H1 (cell line): ENCODE measurements at regions not wholly inside any gene's neighbourhood (a gene's known extent, or its start where the extent isn't known, plus 50 kb on each side); places are given as distances from the start of the nearest gene placed in this dataset.
A peak's percentile ranks its signal among the peaks of the same experiment; 100 is the strongest.

ENCODE experiments used
- CTCF ChIA-PET: fragments of 300-600 bp; sonication (Branson Sonifier 250); formaldehyde crosslinking; loops from one replicate; lab custom pipeline; 2021; ENCODE audit not compliant: partially characterized antibody; lab: Charles Lee
- POLR2A ChIA-PET: fragments of 300-600 bp; sonication (Branson Sonifier 250); formaldehyde crosslinking; loops from one replicate; lab custom pipeline; 2021; ENCODE audit warnings: inconsistent platforms; ENCODE audit not compliant: partially characterized antibody; lab: Charles Lee
- DNase-seq, 2 experiments: peaks; one replicate each; pipeline versions ENCODE4 v3.0.0 to v3.0.0-alpha.2; 2010 to 2022; ENCODE audit warnings: low spot score in 2 of 2, low read depth in 1 of 2, mixed read lengths in 1 of 2
- FAIRE-seq: peaks from 2 replicates; lab custom pipeline; 2011; peaks lifted over from hg19 to GRCh38; lab: Jason Lieb, UNC
- H2AFZ ChIP-seq: 2 replicates; pipeline ENCODE4 v1.8.1; 2012; ENCODE audit warnings: low read length, inconsistent platforms
- H2AK5ac ChIP-seq: 2 replicates; pipeline ENCODE4 v1.6.1; 2013; ENCODE audit warnings: low read depth, low read length
- H2BK120ac ChIP-seq: replicated peaks from 2 replicates; pipeline ENCODE3; 2013; ENCODE audit warnings: low read depth, low read length, inconsistent platforms
- H2BK12ac ChIP-seq: 2 replicates; pipeline ENCODE4 v1.6.1; 2013; ENCODE audit warnings: low read depth, low read length
- H2BK15ac ChIP-seq: 2 replicates; pipeline ENCODE4 v1.6.1; 2013; ENCODE audit warnings: low read length
- H2BK20ac ChIP-seq: 2 replicates; pipeline ENCODE4 v1.6.1; 2013; ENCODE audit warnings: low read length
- H2BK5ac ChIP-seq: 2 replicates; pipeline ENCODE4 v1.6.1; 2013; ENCODE audit warnings: low read depth, low read length
- H3K14ac ChIP-seq: 2 replicates; pipeline ENCODE4 v1.6.1; 2013; ENCODE audit warnings: inconsistent platforms; ENCODE audit not compliant: insufficient read length
- H3K18ac ChIP-seq: 2 replicates; pipeline ENCODE4 v1.6.1; 2013; ENCODE audit warnings: low read length; ENCODE audit errors: extremely low read depth
- H3K23ac ChIP-seq: 2 replicates; pipeline ENCODE4 v1.6.1; 2013; ENCODE audit warnings: inconsistent platforms; ENCODE audit not compliant: insufficient read length
- H3K23me2 ChIP-seq: 2 replicates; pipeline ENCODE4 v1.6.1; 2013; ENCODE audit warnings: low read depth, low read length
- H3K27ac ChIP-seq: 2 replicates; pipeline ENCODE4 v1.6.1; 2011; ENCODE audit warnings: low read depth, low read length, inconsistent platforms
- H3K27me3 ChIP-seq, 4 experiments: replicated peaks in 1 of 4; 1 replicate in 1 of 4; 2 replicates in 3 of 4; pipeline versions ENCODE4 v1.6.1 to v1.8.1; 2011 to 2013; ENCODE audit warnings: low read length in 3 of 4, mild to moderate bottlenecking in 3 of 4, inconsistent platforms in 2 of 4, mixed read lengths in 2 of 4, moderate library complexity in 1 of 4; ENCODE audit not compliant: control insufficient read depth in 3 of 4, insufficient read depth in 3 of 4; ENCODE audit errors: extremely low read depth in 1 of 4
- H3K36me3 ChIP-seq, 4 experiments: 2 replicates each; pipeline versions ENCODE4 v1.6.1 to v1.8.1; 2011 to 2013; ENCODE audit warnings: mild to moderate bottlenecking in 4 of 4, low read length in 3 of 4, moderate library complexity in 2 of 4, control low read depth in 1 of 4, inconsistent platforms in 1 of 4; ENCODE audit not compliant: insufficient read depth in 4 of 4, control insufficient read depth in 2 of 4
- H3K4ac ChIP-seq: replicated peaks from 2 replicates; pipeline ENCODE3; 2013; ENCODE audit warnings: low read length, low read depth, mixed read lengths, inconsistent platforms; ENCODE audit not compliant: insufficient read length
- H3K4me1 ChIP-seq, 4 experiments: replicated peaks in 1 of 4; 1 replicate in 1 of 4; 2 replicates in 3 of 4; pipeline versions ENCODE4 v1.6.1 to v1.8.1; 2011 to 2013; ENCODE audit warnings: low read length in 3 of 4, inconsistent platforms in 2 of 4, mixed read lengths in 1 of 4; ENCODE audit not compliant: insufficient read depth in 4 of 4, control insufficient read depth in 3 of 4
- H3K4me2 ChIP-seq, 2 experiments: 2 replicates each; pipeline versions ENCODE4 v1.6.1 to v1.8.1; 2011 to 2013; ENCODE audit warnings: low read depth in 2 of 2, low read length in 2 of 2, control low read depth in 1 of 2, inconsistent platforms in 1 of 2, mild to moderate bottlenecking in 1 of 2; ENCODE audit not compliant: insufficient read depth in 1 of 2
- H3K4me3 ChIP-seq, 4 experiments: fragments of 200-600, 300-600 bp in 1 of 4; sonication (generic), shearing (Covaris generic), sonication (Bioruptor Twin) in 1 of 4; 2 replicates each; pipeline versions ENCODE4 v1.5.1 to v1.8.1; 2011 to 2016; ENCODE audit warnings: low read length in 4 of 4, low read depth in 3 of 4, control low read depth in 2 of 4, inconsistent platforms in 2 of 4, mild to moderate bottlenecking in 2 of 4, mixed read lengths in 1 of 4, moderate library complexity in 1 of 4; ENCODE audit not compliant: insufficient read depth in 2 of 4; ENCODE audit errors: extremely low read depth in 1 of 4
- H3K56ac ChIP-seq: replicated peaks from 2 replicates; pipeline ENCODE3; 2013; ENCODE audit warnings: low read depth, mild to moderate bottlenecking, mixed read lengths, low read length, inconsistent platforms; ENCODE audit not compliant: insufficient read length
- H3K79me1 ChIP-seq: 2 replicates; pipeline ENCODE4 v1.6.1; 2013; ENCODE audit warnings: low read depth, low read length, control low read depth
- H3K79me2 ChIP-seq, 2 experiments: 2 replicates each; pipeline versions ENCODE4 v1.6.1 to v1.8.1; 2012 to 2013; ENCODE audit warnings: low read length in 2 of 2, mild to moderate bottlenecking in 2 of 2, inconsistent platforms in 1 of 2; ENCODE audit not compliant: insufficient read depth in 2 of 2, control insufficient read depth in 1 of 2
- H3K9ac ChIP-seq, 4 experiments: replicated peaks in 1 of 4; 1 replicate in 1 of 4; 2 replicates in 3 of 4; pipeline versions ENCODE4 v1.6.1 to v1.8.1; 2011 to 2013; ENCODE audit warnings: low read depth in 3 of 4, low read length in 3 of 4, control low read depth in 2 of 4, mild to moderate bottlenecking in 2 of 4, moderate library complexity in 2 of 4, inconsistent platforms in 1 of 4; ENCODE audit errors: extremely low read depth in 1 of 4
- H3K9me3 ChIP-seq, 2 experiments: 2 replicates each; pipeline versions ENCODE4 v1.6.1 to v1.8.1; 2012 to 2013; ENCODE audit warnings: mild to moderate bottlenecking in 2 of 2, moderate library complexity in 2 of 2, control low read depth in 1 of 2, inconsistent platforms in 1 of 2, low read depth in 1 of 2, low read length in 1 of 2, mixed read lengths in 1 of 2; ENCODE audit not compliant: insufficient read depth in 2 of 2
- H4K20me1 ChIP-seq, 2 experiments: replicated peaks in 1 of 2; 2 replicates each; pipeline versions ENCODE3 to v1.8.1; 2011 to 2013; ENCODE audit warnings: inconsistent platforms in 2 of 2, low read length in 2 of 2, mild to moderate bottlenecking in 1 of 2; ENCODE audit not compliant: insufficient read depth in 2 of 2, control insufficient read depth in 1 of 2
- H4K5ac ChIP-seq: 2 replicates; pipeline ENCODE4 v1.6.1; 2013; ENCODE audit warnings: low read length, low read depth, mixed read lengths, inconsistent platforms; ENCODE audit not compliant: insufficient read length
- H4K8ac ChIP-seq: 2 replicates; pipeline ENCODE4 v1.8.0; 2013; ENCODE audit warnings: mild to moderate bottlenecking, moderate library complexity, low read length, inconsistent platforms; ENCODE audit not compliant: insufficient read depth; ENCODE audit errors: extremely low read depth
- H4K91ac ChIP-seq: replicated peaks from 2 replicates; pipeline ENCODE3; 2013; ENCODE audit warnings: low read length, mixed read lengths, inconsistent platforms; ENCODE audit not compliant: insufficient read length
- ATF3 ChIP-seq: IDR thresholded peaks from 2 replicates; pipeline ENCODE4 v1.6.1; 2011; ENCODE audit warnings: low read depth, mild to moderate bottlenecking, low read length; ENCODE audit not compliant: insufficient read depth
- BACH1 ChIP-seq: IDR thresholded peaks from 2 replicates; pipeline ENCODE4 v1.6.1; 2012; ENCODE audit warnings: low read length, improper control_type of control experiment
- CBX5 ChIP-seq: fragments of 300-800, 300-1000 bp; sonication (generic); IDR thresholded peaks from 2 replicates; pipeline ENCODE4 v1.7.1; 2016; ENCODE audit warnings: antibody characterized with exemption, low read length, low read depth
- CEBPB ChIP-seq: IDR thresholded peaks from 2 replicates; pipeline ENCODE4 v1.6.1; 2012; ENCODE audit warnings: low read depth, low read length
- CHD2 ChIP-seq: IDR thresholded peaks from 2 replicates; pipeline ENCODE4 v1.6.1; 2012; ENCODE audit warnings: low read length, improper control_type of control experiment
- EGR1 ChIP-seq: IDR thresholded peaks from 2 replicates; pipeline ENCODE4 v1.6.1; 2011; ENCODE audit warnings: low read depth, low read length, borderline replicate concordance
- JUND ChIP-seq: IDR thresholded peaks from 2 replicates; pipeline ENCODE4 v1.6.1; 2011; ENCODE audit warnings: mild to moderate bottlenecking, improper control_type of control experiment, low read length
- KDM4A ChIP-seq: IDR thresholded peaks from one replicate; pipeline ENCODE4 v1.7.1; 2012; ENCODE audit warnings: low read depth, mild to moderate bottlenecking, moderate library complexity, low read length, inconsistent platforms; ENCODE audit not compliant: severe bottlenecking
- KDM5A ChIP-seq: fragments of 200-600 bp; IDR thresholded peaks from 2 replicates; pipeline ENCODE4 v1.7.1; 2012; ENCODE audit warnings: mild to moderate bottlenecking, low read length, inconsistent platforms, mixed read lengths
- POU5F1 ChIP-seq: IDR thresholded peaks from 2 replicates; pipeline ENCODE4 v1.6.1; 2011; ENCODE audit warnings: low read depth, mild to moderate bottlenecking, low read length, moderate library complexity
- SP4 ChIP-seq: IDR thresholded peaks from 2 replicates; pipeline ENCODE4 v1.6.1; 2012; ENCODE audit warnings: low read length, inconsistent platforms
- TAF1 ChIP-seq: IDR thresholded peaks from 2 replicates; pipeline ENCODE4 v1.6.1; 2011; ENCODE audit warnings: mild to moderate bottlenecking, low read depth, low read length
- TCF12 ChIP-seq: IDR thresholded peaks from 2 replicates; pipeline ENCODE4 v1.6.1; 2011; ENCODE audit warnings: low read depth, mild to moderate bottlenecking, low read length
- WGBS, 2 experiments: shearing (Covaris generic) in 1 of 2; methylation state at CpG; one replicate each; pipeline versions ENCODE4 v1.1.6 to v1.1.7; 2013 to 2015; ENCODE audit warnings: low lambda C conversion rate in 2 of 2, mixed read lengths in 2 of 2, inconsistent platforms in 1 of 2, low coverage in 1 of 2, missing lambda C conversion rate in 1 of 2; ENCODE audit not compliant: insufficient replicate concordance in 2 of 2, insufficient coverage in 1 of 2, insufficient read length in 1 of 2; ENCODE audit errors: extremely low coverage in 1 of 2, missing lambda C conversion rate in 1 of 2; 5-methylcytosine and 5-hydroxymethylcytosine counted together

GRCh38 chr10:113272511-113272910 lies 280.3 kb upstream of the HABP2 start:
- H2AK5ac ChIP-seq, result no peak overlapping the region
- no peak overlapping the region for H3K14ac ChIP-seq
- no peaks in the 10 kb centered on the region for H3K79me1 ChIP-seq
- no peak overlapping the region for H4K91ac ChIP-seq
- H3K9ac ChIP-seq, result no peak overlapping the region
- POLR2A ChIA-PET, result no interaction called here
- H3K4me3 ChIP-seq, result no peak overlapping the region
- H4K5ac ChIP-seq, result no peak overlapping the region
- H3K27ac ChIP-seq, result no peak overlapping the region
- no peaks in the 10 kb centered on the region for H4K20me1 ChIP-seq
- DNase-seq, result no peak
- H3K23me2 ChIP-seq, result no peaks in the 10 kb centered on the region
- no peak for TF ChIP-seq KDM4A
- no peak for TF ChIP-seq JUND
- TF ChIP-seq KDM5A, result no peak
- no peak for TF ChIP-seq CEBPB
- no peak for TF ChIP-seq CBX5
- TF ChIP-seq TCF12, result no peak
- no peak for TF ChIP-seq TAF1
- TF ChIP-seq BACH1, result no peak
- no peak for TF ChIP-seq CHD2
- no peak for TF ChIP-seq ATF3
- TF ChIP-seq EGR1, result no peak
- TF ChIP-seq SP4, result no peak
- no peak for TF ChIP-seq POU5F1
- H2AFZ ChIP-seq, result 0 out of 2 replicates have a peak overlapping the region, but pooled peaks have one; percentile 38
- no peaks in the 10 kb centered on the region for H3K79me2 ChIP-seq
- no peak overlapping the region for H2BK5ac ChIP-seq
- H2BK20ac ChIP-seq, result no peak overlapping the region
- H3K9me3 ChIP-seq, result no peaks in the 10 kb centered on the region
- no peak overlapping the region; the same call in 1 of the 2 replicates for H3K18ac ChIP-seq
- H3K4me1 ChIP-seq, result no peaks in the 10 kb centered on the region; a peak in 2 of 7 replicates
- no peak overlapping the region for H4K8ac ChIP-seq
- no peak overlapping the region for H2BK15ac ChIP-seq
- H3K56ac ChIP-seq, result no peak overlapping the region
- H3K23ac ChIP-seq, result no peak overlapping the region
- no peak overlapping the region for H2BK120ac ChIP-seq
- no peak overlapping the region for H3K4ac ChIP-seq
- H3K4me2 ChIP-seq, result no peak overlapping the region
- no peaks in the 10 kb centered on the region for H3K36me3 ChIP-seq
- no peak for FAIRE-seq
- CTCF ChIA-PET, result interaction anchor here (0.9 to 1.2 kb wide), 3 partner anchors 29 to 182 kb away, joined by 3 read pairs; no protein-coding TSS in a partner anchor
- H2BK12ac ChIP-seq, result peak overlapping the region; percentile 33; the same call in 1 of the 2 replicates
- no peaks in the 10 kb centered on the region for H3K27me3 ChIP-seq
- 95% methylated on average over 5 of the region's 5 CpGs; no CpG with 5 or more reads in 1 of the 2 experiments for WGBS, 2 experiments
